ENCODE measurements at regions not wholly inside any gene's neighbourhood (a gene's known extent, or its start where the extent isn't known, plus 50 kb on each side); places are given as distances from the start of the nearest gene placed in this dataset.
"Not testable (repeated sequence)": the region's sequence is repeated elsewhere in the genome, so short reads cannot be mapped to it uniquely, and the experiment has no call there.

DNA sequence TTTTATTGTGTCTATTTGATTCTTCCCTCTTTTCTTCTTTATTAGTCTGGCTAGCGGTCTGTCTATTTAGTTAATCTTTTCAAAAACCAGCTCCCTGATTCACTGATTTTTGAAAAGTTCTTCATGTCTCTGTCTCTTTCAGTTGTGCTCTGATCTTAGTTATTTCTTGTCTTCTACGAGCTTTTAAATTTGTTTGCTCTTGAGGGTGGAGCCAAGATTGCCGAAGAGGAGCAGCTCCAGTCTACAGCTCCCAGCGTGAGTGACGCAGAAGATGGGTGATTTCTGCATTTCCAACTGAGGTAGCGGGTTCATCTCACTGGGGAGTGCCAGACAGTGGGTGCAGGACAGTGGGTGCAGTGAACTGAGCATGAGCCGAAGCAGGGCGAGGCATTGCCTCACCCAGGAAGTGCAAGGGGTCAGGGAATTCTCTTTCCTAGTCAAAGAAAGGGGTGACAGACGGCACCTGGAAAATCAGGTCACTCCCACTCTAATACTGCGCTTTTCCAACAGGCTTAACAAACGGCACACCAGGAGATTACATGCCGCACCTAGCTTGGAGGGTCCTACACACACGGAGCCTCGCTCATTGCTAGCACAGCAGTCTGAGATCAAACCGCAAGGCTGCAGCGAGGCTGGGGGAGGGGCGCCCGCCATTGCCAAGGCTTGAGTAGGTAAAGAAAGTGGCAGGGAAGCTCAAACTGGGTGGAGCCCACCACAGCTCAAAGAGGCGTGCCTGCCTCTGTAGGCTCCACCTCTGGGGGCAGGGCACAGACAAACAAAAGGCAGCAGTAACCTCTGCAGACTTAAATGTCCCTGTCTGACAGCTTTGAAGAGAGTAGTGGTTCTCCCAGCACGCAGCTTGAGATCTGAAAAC lies 220.6 kb upstream of the IRAK1BP1 start:
- TF ChIP-seq, protein P1, sequence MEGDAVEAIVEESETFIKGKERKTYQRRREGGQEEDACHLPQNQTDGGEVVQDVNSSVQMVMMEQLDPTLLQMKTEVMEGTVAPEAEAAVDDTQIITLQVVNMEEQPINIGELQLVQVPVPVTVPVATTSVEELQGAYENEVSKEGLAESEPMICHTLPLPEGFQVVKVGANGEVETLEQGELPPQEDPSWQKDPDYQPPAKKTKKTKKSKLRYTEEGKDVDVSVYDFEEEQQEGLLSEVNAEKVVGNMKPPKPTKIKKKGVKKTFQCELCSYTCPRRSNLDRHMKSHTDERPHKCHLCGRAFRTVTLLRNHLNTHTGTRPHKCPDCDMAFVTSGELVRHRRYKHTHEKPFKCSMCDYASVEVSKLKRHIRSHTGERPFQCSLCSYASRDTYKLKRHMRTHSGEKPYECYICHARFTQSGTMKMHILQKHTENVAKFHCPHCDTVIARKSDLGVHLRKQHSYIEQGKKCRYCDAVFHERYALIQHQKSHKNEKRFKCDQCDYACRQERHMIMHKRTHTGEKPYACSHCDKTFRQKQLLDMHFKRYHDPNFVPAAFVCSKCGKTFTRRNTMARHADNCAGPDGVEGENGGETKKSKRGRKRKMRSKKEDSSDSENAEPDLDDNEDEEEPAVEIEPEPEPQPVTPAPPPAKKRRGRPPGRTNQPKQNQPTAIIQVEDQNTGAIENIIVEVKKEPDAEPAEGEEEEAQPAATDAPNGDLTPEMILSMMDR (IDR thresholded peaks at IDR 0.05) = not testable (repeated sequence)
- TF ChIP-seq POLR2A (IDR thresholded peaks at IDR 0.05) = not testable (repeated sequence)

Data from Peyer's patch (tissue), 4 donors.